Skin epidermis (tissue), 12 donors: ENCODE measurements at regions not wholly inside any gene's neighbourhood (a gene's known extent, or its start where the extent isn't known, plus 50 kb on each side); places are given as distances from the start of the nearest gene placed in this dataset.
A peak's percentile ranks its signal among the peaks of the same experiment; 100 is the strongest.

Experiments used
- H3K27ac ChIP-seq, 21 experiments: fragments of 200-600 bp; sonication (generic) in 11 of 21; one replicate each; pipeline ENCODE4 v1.5.0; 2020; ENCODE audit warnings: mild to moderate bottlenecking in 3 of 21, inconsistent platforms in 2 of 21, moderate library complexity in 2 of 21
- H3K4me3 ChIP-seq, 7 experiments: fragments of 200-600 bp; sonication (generic) in 2 of 7; one replicate each; pipeline ENCODE4 v1.5.0; 2020; ENCODE audit warnings: inconsistent platforms in 2 of 7, mild to moderate bottlenecking in 2 of 7, moderate library complexity in 1 of 7

- Histone ChIP-seq H3K4me3 (no peak overlapping the region), H3K27ac (no peak overlapping the region)
These were observed 77.4 kb upstream of the IGFBP3 start for GRCh38 chr7:45998506-45998905.

- no peak overlapping the region for H3K4me3 ChIP-seq
- H3K27ac ChIP-seq: no peak overlapping the region
These were observed 72.5 kb upstream of the IGFBP3 start for GRCh38 chr7:45993621-45994020.

GRCh38 chr7:45992826-45993225, 71.8 kb upstream of the IGFBP3 start:
- no peak overlapping the region for H3K27ac ChIP-seq

GRCh38 chr7:45990276-45990675, 69.2 kb upstream of the IGFBP3 start:
- H3K27ac ChIP-seq: no peak overlapping the region

More at GRCh38 chr7:45992826-45993225, 71.8 kb upstream of the IGFBP3 start:
- no peak overlapping the region for H3K4me3 ChIP-seq

DNA sequence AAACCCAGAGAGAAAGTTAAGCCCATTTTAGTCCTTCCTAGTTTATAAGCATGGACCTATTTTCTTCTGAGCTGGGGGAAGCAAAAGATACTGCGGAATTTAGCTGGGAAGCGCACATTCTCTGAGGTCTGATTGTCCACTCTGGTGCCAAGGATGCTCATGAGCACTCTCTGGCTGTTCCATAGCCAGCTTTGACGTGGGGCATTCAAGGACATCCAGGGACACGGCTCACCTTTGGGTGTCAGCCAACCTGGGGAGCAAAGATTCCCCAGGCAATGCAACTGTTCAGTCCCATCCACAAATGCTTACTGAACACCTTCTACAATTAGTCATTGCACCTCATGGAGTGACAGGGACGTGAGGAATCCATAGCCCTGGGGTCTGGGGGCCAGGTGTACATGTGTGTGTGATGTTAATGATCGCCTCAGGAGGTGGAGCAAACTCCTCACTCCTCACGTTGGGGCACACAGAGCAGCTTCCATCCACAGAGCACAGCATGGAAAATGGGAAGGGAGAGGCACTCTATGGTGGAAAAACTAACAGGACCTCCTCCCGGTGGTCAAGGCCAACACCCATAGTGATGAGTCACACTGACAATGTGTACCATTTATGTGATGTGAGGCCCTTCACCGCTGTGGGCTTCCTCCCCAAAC, 67.5 kb upstream of the IGFBP3 start:
- Histone ChIP-seq H3K27ac (no peak overlapping the region), H3K4me3 (no peak overlapping the region)

More at GRCh38 chr7:45990276-45990675, 69.2 kb upstream of the IGFBP3 start:
- no peak overlapping the region for H3K4me3 ChIP-seq

- Histone ChIP-seq H3K27ac (no peak overlapping the region), H3K4me3 (no peak overlapping the region)
These were observed 66.6 kb upstream of the IGFBP3 start for GRCh38 chr7:45987521-45988290.

- H3K27ac ChIP-seq: no peak overlapping the region
These were observed 65.6 kb upstream of the IGFBP3 start for GRCh38 chr7:45986355-45987298.

DNA sequence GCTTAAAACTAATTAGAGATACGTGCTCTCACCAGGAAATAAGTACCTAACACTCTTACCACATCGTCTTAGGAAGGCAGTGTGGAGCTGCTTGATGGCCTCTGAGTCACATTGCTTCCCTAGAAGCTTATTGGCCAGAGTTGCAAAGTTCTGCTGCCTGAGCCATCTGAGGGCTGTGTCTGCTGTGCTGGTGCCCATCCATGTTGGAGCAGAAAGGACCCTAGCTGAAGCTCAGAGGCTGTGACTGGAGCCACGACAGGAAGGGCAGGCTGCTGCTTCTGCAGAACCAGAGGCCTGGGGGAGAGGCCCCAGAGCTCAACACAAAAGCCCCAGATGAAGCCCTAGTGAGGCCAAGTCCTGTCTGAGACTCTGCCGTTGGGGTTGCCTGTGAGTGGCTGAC, 64.8 kb upstream of the IGFBP3 start:
- H3K4me3 ChIP-seq: no peak overlapping the region
- H3K27ac ChIP-seq: no peak overlapping the region

More at GRCh38 chr7:45986355-45987298, 65.6 kb upstream of the IGFBP3 start:
- no peak overlapping the region for H3K4me3 ChIP-seq

DNA sequence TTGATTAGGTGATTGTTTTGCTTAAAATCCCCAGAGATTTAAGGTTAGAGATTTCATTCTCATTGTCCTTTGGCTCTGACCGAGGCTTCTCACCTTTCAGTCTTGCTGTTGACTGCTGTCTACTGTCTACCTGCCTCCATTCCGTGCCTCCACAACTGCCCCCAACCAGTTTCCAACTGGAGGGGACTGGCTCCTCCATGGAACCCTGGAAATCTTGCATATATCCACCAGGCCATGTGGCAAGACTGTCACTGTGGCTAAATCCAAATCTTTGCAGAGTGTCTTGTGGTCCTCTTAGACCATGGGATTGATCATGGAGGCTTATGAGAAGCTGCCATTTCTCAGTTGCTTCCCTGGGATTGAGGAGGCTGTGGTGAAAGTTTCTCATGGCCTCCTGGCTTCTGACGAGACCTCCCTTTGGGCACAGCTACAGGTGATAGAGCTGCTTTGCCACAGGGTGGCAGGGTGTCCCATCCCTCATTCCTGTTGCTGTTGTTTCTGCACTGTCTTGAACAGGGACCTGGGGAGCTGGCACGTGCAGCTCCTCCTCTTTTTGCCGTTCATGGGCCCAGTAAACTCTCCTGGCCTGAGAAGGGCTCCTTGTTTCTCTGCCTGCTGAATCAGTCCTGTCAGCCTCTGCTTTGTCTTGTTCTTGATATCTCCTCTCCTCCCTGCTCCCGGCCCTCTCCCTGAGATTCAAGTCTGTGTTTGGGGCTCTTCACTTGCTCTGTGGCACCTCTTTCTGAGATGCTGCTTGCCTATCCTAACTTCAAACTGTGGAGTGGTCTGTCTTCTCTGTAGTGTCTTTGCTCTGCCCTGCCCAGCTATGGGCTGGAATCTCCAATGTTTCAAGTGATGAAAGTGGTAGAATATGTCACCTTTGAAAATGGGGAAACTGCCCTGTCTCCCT, 63.6 kb upstream of the IGFBP3 start:
- Histone ChIP-seq H3K4me3 (no peak overlapping the region), H3K27ac (no peak overlapping the region)

DNA sequence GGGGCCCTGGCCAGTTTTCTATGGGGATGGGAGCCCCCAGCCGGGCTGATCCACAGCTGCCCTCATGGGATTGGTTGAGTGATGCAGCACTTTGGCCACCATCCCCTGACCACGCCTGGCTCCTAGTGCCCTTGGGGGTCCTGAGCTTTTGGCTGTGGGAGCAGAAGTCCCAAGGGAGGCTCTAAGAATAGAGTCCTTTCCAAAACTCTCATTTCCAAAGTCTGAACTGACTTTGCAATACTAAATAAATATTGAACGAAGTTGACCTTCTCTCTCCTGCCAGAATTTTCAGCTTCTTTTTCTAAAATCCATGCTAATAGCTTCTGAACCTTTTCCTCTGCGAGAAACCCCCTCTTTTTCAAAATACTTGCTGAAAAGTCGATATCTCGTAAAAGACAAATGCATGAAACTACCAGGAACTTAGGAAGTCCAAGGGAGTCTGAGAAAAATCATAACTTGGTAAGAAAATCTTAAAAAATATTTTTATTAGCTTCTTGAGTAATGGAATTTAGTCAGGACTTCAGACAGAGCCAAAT, 62.7 kb upstream of the IGFBP3 start:
- peak overlapping the region in 1 of 21 experiments; percentile 18 for H3K27ac ChIP-seq
- no peak overlapping the region for H3K4me3 ChIP-seq

GRCh38 chr7:45982907-45983719, 62.0 kb upstream of the IGFBP3 start:
- no peak overlapping the region for H3K4me3 ChIP-seq
- H3K27ac ChIP-seq: peak overlapping the region in 1 of 21 experiments; percentile 18

DNA sequence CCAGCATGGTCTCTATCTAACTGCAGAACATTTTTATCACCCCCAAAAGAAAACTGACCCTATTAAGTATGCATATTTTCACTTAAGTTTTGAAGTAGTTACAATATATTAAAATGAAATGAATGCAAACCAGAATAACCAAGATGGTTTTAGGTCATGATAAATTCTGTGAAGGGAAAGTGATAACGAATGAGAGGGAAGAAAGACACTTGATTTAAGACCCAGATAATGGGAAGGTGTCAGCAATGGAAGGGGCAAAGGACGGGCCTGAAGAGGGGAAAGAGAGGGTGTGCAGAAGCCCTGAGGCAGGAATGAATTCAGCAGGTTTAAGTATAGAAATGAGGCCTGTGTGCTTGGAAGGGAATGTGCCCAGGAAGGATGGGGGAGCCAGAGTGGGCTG, 61.1 kb upstream of the IGFBP3 start:
- Histone ChIP-seq H3K4me3 (no peak overlapping the region), H3K27ac (no peak overlapping the region)

DNA sequence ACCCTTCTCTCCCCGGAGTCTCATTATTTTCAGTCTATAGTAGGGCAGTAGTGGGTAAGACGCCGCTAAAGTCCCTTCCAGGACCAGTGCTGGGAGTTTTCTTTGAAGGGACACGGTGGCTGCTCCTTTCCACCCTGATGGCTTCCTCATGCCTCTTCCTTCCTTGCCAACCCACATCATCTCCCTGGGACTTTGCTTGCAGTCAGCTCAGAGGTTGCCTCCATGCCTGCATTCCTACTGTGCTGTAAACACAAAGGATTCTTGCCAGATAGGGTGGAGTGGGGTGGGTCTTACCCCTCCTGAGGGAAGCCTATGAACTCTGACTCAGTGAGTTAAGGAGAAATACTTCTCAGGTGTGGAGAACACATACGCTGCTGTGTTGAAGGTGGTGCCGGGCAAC, 59.9 kb upstream of the IGFBP3 start:
- Histone ChIP-seq H3K4me3 (no peak overlapping the region), H3K27ac (no peak overlapping the region)

DNA sequence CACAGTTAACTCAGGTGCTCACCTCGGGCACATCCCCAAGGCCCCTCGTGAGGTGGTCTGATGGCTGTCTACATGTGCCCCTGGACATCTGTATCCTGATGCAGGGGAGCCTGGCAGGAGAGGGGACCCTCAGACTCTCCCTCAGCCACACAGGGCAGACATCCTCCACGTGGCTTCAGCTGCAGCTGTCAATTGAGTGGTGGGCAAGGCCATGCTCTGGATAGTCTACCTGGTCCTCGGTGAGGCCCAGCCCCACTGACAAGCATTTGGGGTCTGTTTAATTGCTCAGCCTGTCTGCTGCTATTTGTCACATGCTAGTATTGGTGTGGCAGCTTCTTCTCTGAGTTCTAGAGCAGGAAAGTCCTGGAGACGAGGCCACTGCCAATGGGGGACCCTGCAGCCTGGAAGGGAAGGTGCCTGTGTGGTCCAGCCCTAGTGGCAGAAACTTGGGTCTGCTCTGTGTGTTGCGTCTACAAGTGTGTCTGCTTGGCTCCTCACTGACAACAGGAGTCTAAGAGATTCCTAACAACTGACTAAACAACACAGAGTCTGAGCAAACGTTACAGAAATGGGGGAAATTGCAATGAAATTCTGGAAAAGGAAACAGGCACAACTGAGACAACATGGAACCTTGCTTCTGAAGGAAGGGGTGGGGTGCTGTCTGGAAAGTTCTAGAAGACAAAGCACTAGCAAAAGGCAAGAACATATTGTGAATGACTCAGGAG, 59.3 kb upstream of the IGFBP3 start:
- Histone ChIP-seq H3K27ac (peak overlapping the region in 1 of 21 experiments; percentile 70), H3K4me3 (no peak overlapping the region)

- Histone ChIP-seq H3K4me3 (no peak overlapping the region), H3K27ac (peak overlapping the region in 5 of 21 experiments; percentile 55 to 75 (median 73))
These were observed 58.5 kb upstream of the IGFBP3 start for GRCh38 chr7:45979275-45980180.

DNA sequence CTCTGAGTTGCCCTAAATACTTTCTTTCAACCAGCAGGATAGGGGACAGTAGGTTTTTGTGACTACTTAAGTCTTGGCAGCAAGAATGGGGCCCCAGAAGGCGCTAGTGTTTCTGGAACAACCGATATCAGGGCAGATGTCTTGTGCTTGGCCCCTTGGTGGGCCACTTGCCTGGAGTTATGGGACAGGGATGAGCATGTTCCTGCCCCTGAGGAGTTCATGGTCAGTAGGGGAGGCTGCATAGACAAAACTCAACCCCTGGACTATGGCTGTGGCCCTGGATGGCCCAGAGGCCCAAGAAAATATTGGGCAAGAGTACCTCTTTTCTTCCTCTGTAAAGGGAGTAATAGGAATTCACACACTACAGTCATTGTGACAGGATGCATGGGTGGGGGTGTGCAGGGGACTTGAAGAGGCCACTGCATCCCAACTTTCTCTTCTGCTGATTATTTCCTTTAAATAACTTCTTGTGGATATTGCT, 57.7 kb upstream of the IGFBP3 start:
- Histone ChIP-seq H3K27ac (peak overlapping the region in 14 of 21 experiments; percentile 12 to 75 (median 52)), H3K4me3 (no peak overlapping the region)
